T-cell (primary cell): ENCODE measurements at regions not wholly inside any gene's neighbourhood (a gene's known extent, or its start where the extent isn't known, plus 50 kb on each side); places are given as distances from the start of the nearest gene placed in this dataset.

Experiments
- ATAC-seq, 4 experiments: fragments of 200-7000 bp in 3 of 4; fragments of 150-1000 bp in 1 of 4; cut with Tn5 transposase; replicated peaks in 1 of 4; 1 replicate in 3 of 4; 2 replicates in 1 of 4; pipeline ENCODE4 v1.10.0; 2021; ENCODE audit warnings: moderate library complexity in 3 of 4, mild to moderate bottlenecking in 2 of 4, moderate number of reproducible peaks in 1 of 4
- CTCF ChIA-PET, 2 donors: fragments of 300-600 bp; sonication (Branson Sonifier 250); formaldehyde crosslinking; loops; one replicate each; lab custom pipeline; 2022; ENCODE audit warnings: antibody characterized with exemption in 2 of 2; lab: Charles Lee
- POLR2A ChIA-PET, 2 donors: fragments of 300-600 bp; sonication (Branson Sonifier 250); formaldehyde crosslinking; loops; one replicate each; lab custom pipeline; 2022; ENCODE audit warnings: antibody characterized with exemption in 2 of 2; lab: Charles Lee
- DNase-seq, 35 experiments: peaks; one replicate each; pipeline versions ENCODE4 v3.0.0 to v3.0.0-alpha.2; 2013 to 2023
- H3K27ac ChIP-seq: one replicate; pipeline ENCODE4 v1.5.1; 2013; ENCODE audit warnings: low read length
- H3K27me3 ChIP-seq, 2 experiments: replicated peaks in 1 of 2; 1 replicate in 1 of 2; 2 replicates in 1 of 2; pipeline versions ENCODE4 v1.6.1 to v1.7.0; 2013; ENCODE audit warnings: low read length in 1 of 2, mixed read lengths in 1 of 2; ENCODE audit not compliant: control insufficient read depth in 2 of 2, insufficient read depth in 2 of 2; ENCODE audit errors: extremely low read depth in 1 of 2
- H3K36me3 ChIP-seq, 2 donors: 1 replicate in 1 of 2; 2 replicates in 1 of 2; pipeline versions ENCODE4 v1.6.1 to v1.7.0; 2013; ENCODE audit warnings: low read length in 1 of 2; ENCODE audit not compliant: control insufficient read depth in 2 of 2, insufficient read depth in 1 of 2; ENCODE audit errors: extremely low read depth in 1 of 2
- H3K4me1 ChIP-seq, 2 experiments: 1 replicate in 1 of 2; 2 replicates in 1 of 2; pipeline versions ENCODE4 v1.6.1 to v1.7.0; 2013; ENCODE audit warnings: low read length in 2 of 2, mixed read lengths in 1 of 2; ENCODE audit not compliant: insufficient read depth in 2 of 2, control insufficient read depth in 1 of 2; ENCODE audit errors: extremely low read depth in 1 of 2
- H3K4me3 ChIP-seq, 2 donors: 1 replicate in 1 of 2; 2 replicates in 1 of 2; pipeline versions ENCODE4 v1.5.1 to v1.7.0; 2013; ENCODE audit warnings: mild to moderate bottlenecking in 2 of 2, low read length in 1 of 2, moderate library complexity in 1 of 2; ENCODE audit not compliant: control insufficient read depth in 1 of 2; ENCODE audit errors: extremely low read depth in 1 of 2
- H3K9me3 ChIP-seq: 2 replicates; pipeline ENCODE4 v1.7.0; 2013
- H3K27ac Mint-ChIP-seq, 2 donors: one replicate each; pipeline ENCODE4 v1.8.0; 2020 to 2021; ENCODE audit warnings: mild to moderate bottlenecking in 2 of 2, mixed read lengths in 2 of 2
- H3K27me3 Mint-ChIP-seq, 2 donors: one replicate each; pipeline ENCODE4 v1.8.0; 2021 to 2022; ENCODE audit warnings: mixed read lengths in 2 of 2
- H3K36me3 Mint-ChIP-seq: one replicate; pipeline ENCODE4 v1.8.0; 2021; ENCODE audit warnings: mixed read lengths
- H3K4me1 Mint-ChIP-seq, 3 donors: one replicate each; pipeline ENCODE4 v1.8.0; 2020 to 2022; ENCODE audit warnings: mixed read lengths in 3 of 3, mild to moderate bottlenecking in 1 of 3
- H3K4me3 Mint-ChIP-seq, 3 donors: one replicate each; pipeline ENCODE4 v1.8.0; 2020 to 2022; ENCODE audit warnings: mild to moderate bottlenecking in 3 of 3, mixed read lengths in 3 of 3, moderate library complexity in 3 of 3
- H3K9me3 Mint-ChIP-seq, 3 donors: one replicate each; pipeline ENCODE4 v1.8.0; 2020 to 2022; ENCODE audit warnings: mixed read lengths in 3 of 3
- WGBS: methylation state at CpG from one replicate; pipeline ENCODE4 v1.1.5; 2013; ENCODE audit warnings: missing lambda C conversion rate; ENCODE audit not compliant: insufficient coverage; 5-methylcytosine and 5-hydroxymethylcytosine counted together

GRCh38 chr11:119481021-119481666, 58.2 kb upstream of the THY1 start:
- H3K4me1 ChIP-seq: peaks cover 0 to 4% of the 10 kb centered on the region in 2 experiments
- peaks cover 0 to 37% of the 10 kb centered on the region in 2 experiments for H3K27me3 ChIP-seq
- no peak overlapping the region for H3K4me3 Mint-ChIP-seq
- H3K27ac ChIP-seq: no peak overlapping the region
- no peaks in the 10 kb centered on the region for H3K9me3 Mint-ChIP-seq
- H3K36me3 Mint-ChIP-seq: no peaks in the 10 kb centered on the region
- peak in 33 of 35 experiments; percentile 22 to 71 (median 51) for DNase-seq
- CTCF ChIA-PET: no interaction called here
- 28% methylated on average over 31 of the region's 31 CpGs for WGBS
- H3K27me3 Mint-ChIP-seq: peaks cover 29 to 40% of the 10 kb centered on the region in 2 donors
- no peak overlapping the region for H3K4me3 ChIP-seq
- no peaks in the 10 kb centered on the region for H3K9me3 ChIP-seq
- no peak overlapping the region for H3K27ac Mint-ChIP-seq
- ATAC-seq: peak; percentile 41 to 69 (median 58)
- peaks cover 0 to 5% (median 0%) of the 10 kb centered on the region in 3 donors for H3K4me1 Mint-ChIP-seq
- no peaks in the 10 kb centered on the region for H3K36me3 ChIP-seq
- POLR2A ChIA-PET: no interaction called here

- Mint-ChIP-seq H3K9me3 (no peaks in the 10 kb centered on the region), H3K4me1 (peaks cover 0 to 5% (median 0%) of the 10 kb centered on the region in 3 donors), H3K36me3 (no peaks in the 10 kb centered on the region), H3K27ac (no peak overlapping the region), H3K4me3 (no peak overlapping the region), H3K27me3 (peaks cover 30 to 41% of the 10 kb centered on the region in 2 donors)
- 81% methylated on average over 11 of the region's 11 CpGs for WGBS
- Histone ChIP-seq H3K4me3 (no peak overlapping the region), H3K4me1 (peaks cover 0 to 4% of the 10 kb centered on the region in 2 experiments), H3K27ac (no peak overlapping the region), H3K36me3 (no peaks in the 10 kb centered on the region), H3K9me3 (no peaks in the 10 kb centered on the region), H3K27me3 (peaks cover 0 to 37% of the 10 kb centered on the region in 2 experiments)
- DNase-seq (no peak), ATAC-seq (no peak)
- ChIA-PET POLR2A (no interaction called here), CTCF (no interaction called here)
Measured at GRCh38 chr11:119480380-119481020, 57.5 kb upstream of the THY1 start.

DNA sequence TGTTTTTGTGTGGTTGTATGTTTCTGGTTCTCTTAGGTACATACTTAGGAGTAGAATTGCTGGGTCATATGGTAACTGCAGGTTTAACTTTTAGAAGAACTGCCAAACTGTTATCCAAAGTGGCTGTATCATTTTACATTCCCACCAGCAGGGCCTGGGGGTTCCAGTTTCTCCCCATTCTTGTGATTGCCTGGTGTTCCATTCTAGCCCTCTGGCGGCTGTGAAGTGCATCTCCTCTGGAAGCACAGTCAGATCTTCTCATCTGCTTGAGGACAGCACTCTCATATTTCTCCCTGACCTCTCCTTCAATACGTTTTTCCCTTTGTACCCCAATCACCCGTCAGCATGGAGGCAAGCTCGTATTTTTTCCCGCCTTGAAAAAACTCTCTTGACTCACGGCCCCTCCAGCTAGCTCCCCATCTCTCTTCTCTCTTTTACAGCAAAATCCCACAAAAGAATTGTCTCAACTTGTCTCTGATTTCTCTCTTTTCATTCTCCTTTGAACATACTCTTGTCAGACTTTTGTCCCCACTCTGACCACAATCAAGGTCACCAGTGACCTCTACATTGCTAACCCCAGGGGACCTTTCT, 56.8 kb upstream of the THY1 start:
- peaks cover 0 to 44% of the 10 kb centered on the region in 2 experiments for H3K27me3 ChIP-seq
- CTCF ChIA-PET: no interaction called here
- peaks cover 0 to 4% of the 10 kb centered on the region in 2 experiments for H3K4me1 ChIP-seq
- DNase-seq: no peak
- ATAC-seq: no peak
- Mint-ChIP-seq H3K4me1 (peaks cover 0 to 5% (median 0%) of the 10 kb centered on the region in 3 donors), H3K27me3 (peaks cover 35 to 47% of the 10 kb centered on the region in 2 donors), H3K9me3 (no peaks in the 10 kb centered on the region), H3K36me3 (no peaks in the 10 kb centered on the region), H3K27ac (no peak overlapping the region), H3K4me3 (no peak overlapping the region)
- WGBS: 67% methylated on average over 6 of the region's 6 CpGs
- POLR2A ChIA-PET: no interaction called here
- no peak overlapping the region for H3K27ac ChIP-seq
- H3K9me3 ChIP-seq: no peaks in the 10 kb centered on the region
- H3K36me3 ChIP-seq: no peaks in the 10 kb centered on the region
- H3K4me3 ChIP-seq: no peak overlapping the region

GRCh38 chr11:119478711-119479285, 55.8 kb upstream of the THY1 start:
- ChIA-PET CTCF (no interaction called here), POLR2A (no interaction called here)
- Histone ChIP-seq H3K36me3 (no peaks in the 10 kb centered on the region), H3K27me3 (peaks cover 0 to 48% of the 10 kb centered on the region in 2 experiments), H3K4me3 (no peak overlapping the region), H3K9me3 (no peaks in the 10 kb centered on the region), H3K27ac (no peak overlapping the region), H3K4me1 (peaks cover 0 to 4% of the 10 kb centered on the region in 2 experiments)
- DNase-seq (no peak), ATAC-seq (no peak)
- Mint-ChIP-seq H3K4me3 (no peak overlapping the region), H3K27ac (no peak overlapping the region), H3K9me3 (no peaks in the 10 kb centered on the region), H3K27me3 (peaks cover 31 to 43% of the 10 kb centered on the region in 2 donors), H3K4me1 (peaks cover 0 to 5% (median 0%) of the 10 kb centered on the region in 3 donors), H3K36me3 (no peaks in the 10 kb centered on the region)
- 65% methylated on average over 4 of the region's 4 CpGs for WGBS

- ChIA-PET POLR2A (no interaction called here), CTCF (interaction anchor here in 1 of 2 donors (0.6 kb wide), 2 partner anchors 634 to 1675 kb away, joined by 3 read pairs; no protein-coding TSS in a partner anchor)
- ATAC-seq (no peak), DNase-seq (no peak)
- peaks cover 39 to 48% of the 10 kb centered on the region in 2 donors for H3K27me3 Mint-ChIP-seq
- Histone ChIP-seq H3K4me1 (peaks cover 0 to 4% of the 10 kb centered on the region in 2 experiments), H3K27ac (no peak overlapping the region), H3K36me3 (no peaks in the 10 kb centered on the region), H3K9me3 (no peaks in the 10 kb centered on the region), H3K27me3 (peaks cover 0 to 48% of the 10 kb centered on the region in 2 experiments), H3K4me3 (no peak overlapping the region)
- no peak overlapping the region for H3K27ac Mint-ChIP-seq
- no peaks in the 10 kb centered on the region for H3K9me3 Mint-ChIP-seq
- H3K36me3 Mint-ChIP-seq: no peaks in the 10 kb centered on the region
- no peak overlapping the region for H3K4me3 Mint-ChIP-seq
- WGBS: 69% methylated on average over 10 of the region's 10 CpGs
- H3K4me1 Mint-ChIP-seq: peaks cover 0 to 5% (median 0%) of the 10 kb centered on the region in 3 donors
Measured at GRCh38 chr11:119476666-119477331, 53.8 kb upstream of the THY1 start.

DNA sequence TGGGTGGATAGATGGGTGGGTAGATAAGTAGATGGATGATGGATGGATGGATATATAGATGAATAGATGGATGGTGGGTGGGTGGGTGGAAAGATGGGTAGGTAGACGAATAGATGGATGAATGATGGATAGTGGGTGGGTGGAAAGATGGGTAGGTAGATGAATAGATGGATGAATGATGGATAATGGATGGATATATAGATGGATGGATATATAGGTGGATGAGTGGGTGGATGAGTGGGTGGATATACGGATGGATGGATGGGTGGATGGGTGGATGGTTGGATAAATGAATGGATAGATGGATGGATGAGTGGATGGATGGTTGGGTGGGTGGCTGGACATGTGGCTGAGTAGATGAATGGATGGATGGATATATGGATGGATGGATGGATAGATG, 53.1 kb upstream of the THY1 start:
- no peak for ATAC-seq

More for the DNA sequence above, 53.1 kb upstream of the THY1 start:
- Histone ChIP-seq H3K4me1 (no peaks in the 10 kb centered on the region), H3K4me3 (no peak overlapping the region), H3K27ac (no peak overlapping the region), H3K27me3 (peaks cover 0 to 47% of the 10 kb centered on the region in 2 experiments), H3K9me3 (no peaks in the 10 kb centered on the region), H3K36me3 (no peaks in the 10 kb centered on the region)
- Mint-ChIP-seq H3K27me3 (peaks cover 39 to 49% of the 10 kb centered on the region in 2 donors), H3K36me3 (no peaks in the 10 kb centered on the region), H3K27ac (no peak overlapping the region), H3K4me3 (no peak overlapping the region), H3K4me1 (peaks cover 0 to under 1% (median 0%) of the 10 kb centered on the region in 3 donors), H3K9me3 (no peaks in the 10 kb centered on the region)
- 58% methylated on average over 2 of the region's 2 CpGs for WGBS
- POLR2A ChIA-PET: no interaction called here
- DNase-seq: no peak
- CTCF ChIA-PET: interaction anchor here in 1 of 2 donors (0.6 kb wide), 1 partner anchor 635 kb away, joined by 3 read pairs; no protein-coding TSS in a partner anchor
